NCI-H187 (cell line): ENCODE measurements at regions not wholly inside any gene's neighbourhood (a gene's known extent, or its start where the extent isn't known, plus 50 kb on each side); places are given as distances from the start of the nearest gene placed in this dataset.

Experiments used
- DNase-seq, 2 experiments: peaks; one replicate each; lab custom pipeline; 2025; lab: John Stamatoyannopoulos, UW

DNA sequence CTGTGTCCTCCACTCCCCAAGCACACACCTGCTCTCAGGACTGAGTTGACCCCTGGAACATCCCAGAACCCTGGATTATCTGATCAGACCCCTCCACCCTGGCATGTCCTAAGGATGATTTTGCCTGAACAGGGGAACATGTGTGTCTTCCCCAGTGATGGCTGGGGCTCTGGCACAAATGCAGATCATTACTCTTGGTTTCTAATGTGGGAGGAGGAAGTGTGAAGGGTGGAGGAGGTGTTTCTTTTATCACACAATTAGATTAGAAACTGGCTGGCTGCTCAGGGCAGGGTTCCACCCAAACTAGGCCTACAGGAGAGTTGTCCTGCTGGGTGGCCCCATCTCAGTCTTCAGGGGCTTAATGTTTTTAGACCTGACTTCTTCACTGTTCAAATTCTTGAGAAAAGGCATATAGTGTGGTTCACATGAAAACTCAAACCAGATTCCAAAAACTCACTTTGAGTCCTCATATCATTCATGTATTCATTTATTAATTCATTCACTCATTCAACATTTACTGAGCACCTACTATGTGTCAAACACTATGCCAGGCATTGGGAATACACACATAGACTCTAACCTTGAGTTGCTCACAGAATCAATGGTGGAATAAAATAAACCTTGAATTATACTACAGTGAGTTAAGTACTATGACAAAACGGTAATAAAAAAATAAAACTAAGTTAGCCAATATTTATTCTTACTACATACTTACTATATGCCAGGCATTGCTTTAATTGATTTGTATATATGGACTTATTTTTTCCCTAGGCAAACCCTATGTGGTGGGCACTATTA, 221.8 kb upstream of the JUN start:
- DNase-seq, result no peak

DNA sequence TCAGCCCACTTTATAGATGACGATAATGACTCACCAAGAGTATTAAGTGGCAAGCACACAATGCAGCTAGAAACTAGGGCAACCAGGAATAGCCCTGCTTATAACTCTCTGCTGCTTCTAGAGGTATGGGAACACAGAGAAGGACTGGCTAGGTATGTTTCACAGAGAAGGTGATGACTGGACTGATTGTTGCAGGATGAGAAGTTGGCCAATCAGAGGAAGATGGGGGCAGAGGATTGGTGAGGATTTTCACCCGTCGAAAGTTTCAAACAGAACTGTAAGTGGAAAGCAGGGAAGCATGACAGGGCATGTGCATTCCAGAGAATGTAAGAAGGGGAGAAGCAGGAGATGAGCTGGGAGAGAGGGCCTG, 222.4 kb upstream of the JUN start:
- DNase-seq, result no peak

DNA sequence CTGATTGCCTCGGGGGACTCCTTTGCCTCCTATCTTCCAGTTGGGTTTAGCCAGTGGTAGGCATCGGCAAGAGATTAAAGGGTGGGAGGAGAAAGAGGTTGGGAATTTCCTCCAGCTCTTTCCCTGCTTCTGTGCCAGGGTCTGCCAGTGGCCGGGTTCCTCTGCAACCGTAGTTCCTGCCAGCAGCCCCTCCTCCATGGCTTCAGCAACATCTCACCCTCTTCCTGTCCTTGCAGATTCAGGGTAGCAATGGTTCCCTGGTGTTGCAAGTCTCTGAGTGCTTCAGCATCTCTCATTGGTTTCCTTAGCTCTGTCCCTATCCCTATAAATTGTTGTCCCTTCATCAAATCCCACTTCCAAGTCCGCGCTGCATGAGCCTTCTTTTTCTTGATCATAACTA, 223.1 kb upstream of the JUN start:
- no peak for DNase-seq

DNA sequence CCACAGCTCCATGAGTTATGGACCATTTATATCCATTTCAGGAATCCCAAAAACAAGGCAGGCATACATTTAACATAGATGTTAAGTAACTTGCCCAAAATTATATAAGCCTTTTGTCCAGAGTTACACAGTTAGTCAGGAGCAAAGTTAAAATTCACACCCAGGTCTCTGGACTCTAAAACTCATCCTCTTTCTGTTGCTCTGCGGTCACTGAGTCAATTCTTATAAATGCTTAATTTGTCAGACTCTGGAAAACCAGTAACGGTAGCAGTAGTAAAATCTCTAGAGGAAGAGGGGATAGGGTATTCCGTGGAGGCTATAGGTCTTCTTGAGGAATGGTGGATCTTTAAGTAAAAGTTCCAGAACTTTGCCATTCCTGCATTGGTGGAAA, 223.6 kb upstream of the JUN start:
- DNase-seq, result no peak

DNA sequence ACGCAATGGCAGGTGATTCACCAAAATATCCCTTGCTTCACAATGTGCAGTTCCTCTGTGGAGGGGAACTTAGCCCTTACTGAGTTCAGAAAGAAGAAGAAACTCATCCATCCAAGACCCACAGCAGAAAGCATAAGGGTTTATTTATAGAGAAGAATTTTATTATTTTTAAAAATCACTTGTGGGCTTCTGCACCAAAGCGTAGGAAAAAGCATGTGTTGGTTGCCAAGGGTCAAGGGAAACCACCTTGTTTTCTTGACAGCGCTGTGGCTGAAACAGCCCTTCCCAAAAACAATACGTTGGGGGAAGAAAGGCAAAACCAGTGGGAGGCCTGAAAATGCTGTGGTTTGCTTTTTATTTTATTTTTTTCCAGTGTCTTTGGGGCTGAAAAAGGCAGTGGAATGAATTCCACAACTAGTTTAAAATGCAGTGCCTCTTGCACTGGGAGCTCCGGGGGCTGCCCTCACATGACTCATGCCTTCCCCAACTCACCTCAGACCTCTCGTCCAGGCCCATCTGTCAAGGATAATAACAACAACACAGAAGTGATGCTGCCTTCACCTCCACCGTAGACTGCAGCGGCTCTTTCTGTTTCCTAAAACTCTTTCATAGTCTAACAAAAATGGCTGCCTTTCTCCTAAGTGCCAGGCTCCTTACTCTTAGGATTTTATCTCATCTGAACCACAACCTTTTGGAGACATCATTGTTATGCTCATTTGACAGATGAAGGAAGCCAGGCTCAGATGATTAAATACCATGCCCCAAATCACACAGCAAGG, 224.2 kb upstream of the JUN start:
- DNase-seq, result no peak

DNA sequence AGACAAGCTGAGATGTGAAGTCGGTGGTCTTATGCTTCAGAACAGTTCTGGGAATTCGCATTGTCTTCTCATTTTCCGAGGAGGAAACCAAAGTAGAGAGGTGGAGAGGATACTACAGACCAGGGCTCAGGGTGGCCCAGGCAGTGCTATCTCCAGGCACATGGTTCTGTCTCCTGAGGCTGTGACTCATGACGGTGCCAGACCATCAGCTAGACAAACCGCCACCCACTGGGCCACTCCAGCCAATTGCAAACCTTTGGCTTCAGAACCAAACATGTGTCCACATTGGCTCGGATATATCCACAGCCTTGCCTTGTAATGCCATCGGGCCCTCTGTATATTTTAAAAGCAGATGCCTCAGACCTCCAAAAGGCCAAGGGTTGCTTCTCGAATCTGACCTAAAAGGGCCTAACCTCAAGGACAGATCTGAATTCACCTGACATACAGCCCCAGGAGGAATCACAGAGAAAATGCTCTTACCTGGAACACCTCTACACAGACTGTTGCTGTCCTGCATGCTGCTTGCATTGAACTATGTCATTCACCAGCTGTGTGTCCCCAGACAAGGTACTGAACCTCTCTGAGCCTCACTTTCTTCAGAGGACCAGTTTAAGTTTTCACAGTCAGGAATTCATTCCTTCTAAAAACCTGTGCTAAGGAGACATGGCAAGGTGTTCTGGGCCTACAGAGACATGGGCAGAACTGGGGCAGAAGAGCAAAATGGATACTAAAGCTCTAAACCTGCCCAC, 224.9 kb upstream of the JUN start:
- no peak for DNase-seq

DNA sequence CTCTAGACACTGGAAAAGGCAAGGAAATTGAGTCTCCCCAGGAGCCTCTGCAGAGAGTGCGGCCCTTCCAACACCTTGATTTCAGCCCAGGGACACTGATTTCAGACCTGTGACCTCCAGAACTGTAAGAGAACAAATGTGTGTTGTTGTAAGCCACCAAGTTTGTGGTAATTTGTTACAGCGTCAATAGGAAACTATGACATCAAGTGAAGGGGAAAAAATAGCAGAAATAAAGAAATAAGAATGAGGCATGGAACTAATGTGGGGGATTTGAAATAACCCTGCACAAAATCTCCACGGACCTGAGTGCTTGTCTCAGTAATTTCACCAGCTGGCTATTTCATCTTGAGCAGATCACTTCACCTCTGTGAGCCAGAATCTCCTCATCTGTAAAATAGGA, 227.8 kb upstream of the JUN start:
- DNase-seq, result no peak

DNA sequence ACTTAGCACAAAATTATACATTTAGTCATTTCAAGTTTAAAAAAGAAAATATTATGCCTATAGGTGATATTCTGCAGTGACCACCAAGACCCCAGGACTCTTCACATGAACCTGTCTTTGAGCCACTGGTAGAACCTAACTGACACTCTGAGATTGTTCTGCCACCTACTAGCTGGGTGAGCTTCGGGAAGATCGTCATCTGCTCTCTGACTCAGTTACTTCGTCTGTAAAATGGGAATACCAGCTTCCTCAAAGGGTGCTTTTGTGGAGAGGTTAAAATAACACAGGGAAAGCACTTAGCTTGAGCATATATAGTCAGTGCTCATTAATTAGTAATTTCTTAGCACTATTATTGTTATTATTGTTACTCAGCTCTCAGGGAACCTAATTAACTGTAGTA, 228.5 kb upstream of the JUN start:
- no peak for DNase-seq

DNA sequence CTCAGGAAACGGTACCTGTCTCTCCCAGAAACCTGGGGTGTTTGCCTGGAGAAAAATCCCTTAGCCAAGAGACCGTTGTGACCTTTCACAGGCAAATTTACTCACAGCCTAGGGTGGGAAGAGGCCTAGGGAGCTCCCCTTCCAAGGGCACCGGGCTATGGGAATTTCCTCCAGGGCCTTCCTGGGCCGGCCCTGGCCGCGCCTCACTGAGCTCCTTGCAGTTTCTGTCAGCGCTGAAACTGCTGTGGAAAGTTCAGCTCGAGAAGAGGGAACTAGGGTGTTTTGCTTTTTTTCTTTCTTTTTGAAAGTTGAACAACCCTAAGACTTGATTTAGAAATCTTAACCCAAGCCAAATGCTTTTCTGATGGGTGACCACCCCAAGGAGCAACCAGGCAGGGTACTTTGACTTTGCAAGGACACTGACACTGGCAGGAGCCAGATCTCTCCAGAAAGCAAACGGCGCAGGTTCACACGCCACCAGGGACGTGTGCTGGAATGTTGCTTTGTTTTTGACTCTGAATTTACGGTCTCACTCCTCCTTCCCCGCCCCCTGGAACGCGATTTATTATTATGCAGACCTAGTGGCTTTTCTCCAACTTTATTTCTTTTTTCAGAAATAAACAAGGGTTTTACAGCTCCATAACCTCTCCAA, 229.6 kb upstream of the JUN start:
- no peak for DNase-seq

DNA sequence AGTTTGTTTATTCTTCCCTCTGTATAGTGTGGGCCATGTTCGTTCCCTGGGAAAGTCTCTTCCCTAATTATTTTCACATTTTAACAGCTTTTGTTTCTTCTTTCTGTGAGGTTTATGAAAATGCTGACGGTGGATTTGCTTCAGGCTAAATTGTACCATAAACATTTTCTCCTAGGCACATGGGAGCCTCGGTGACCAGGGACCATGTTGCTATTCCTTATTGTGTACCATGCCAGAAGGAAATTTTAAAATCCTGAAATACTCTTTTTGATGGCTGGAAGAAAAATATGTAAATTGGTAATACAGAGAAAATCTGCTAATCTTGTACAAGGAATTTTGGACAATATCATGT, 230.1 kb upstream of the JUN start:
- DNase-seq, result no peak

DNA sequence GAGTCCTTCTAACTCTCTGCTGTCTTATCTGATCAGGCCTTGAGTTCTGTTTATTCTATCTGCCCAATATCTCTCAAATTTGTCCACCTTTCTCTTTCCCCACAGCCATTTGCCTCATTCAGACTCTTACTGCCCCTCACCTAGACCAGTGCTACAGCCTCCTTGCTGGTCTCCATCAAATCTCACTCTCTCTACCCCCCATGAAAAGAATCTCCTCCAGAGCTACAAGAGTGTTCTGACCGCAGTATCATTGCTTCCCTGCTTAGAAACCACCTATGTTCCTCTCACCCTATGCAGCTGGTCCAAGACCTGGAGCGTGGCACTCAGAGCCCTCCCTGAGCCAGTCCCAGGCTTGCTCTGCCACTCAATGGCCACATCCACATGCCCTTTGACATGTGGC, 231.0 kb upstream of the JUN start:
- DNase-seq, result no peak

DNA sequence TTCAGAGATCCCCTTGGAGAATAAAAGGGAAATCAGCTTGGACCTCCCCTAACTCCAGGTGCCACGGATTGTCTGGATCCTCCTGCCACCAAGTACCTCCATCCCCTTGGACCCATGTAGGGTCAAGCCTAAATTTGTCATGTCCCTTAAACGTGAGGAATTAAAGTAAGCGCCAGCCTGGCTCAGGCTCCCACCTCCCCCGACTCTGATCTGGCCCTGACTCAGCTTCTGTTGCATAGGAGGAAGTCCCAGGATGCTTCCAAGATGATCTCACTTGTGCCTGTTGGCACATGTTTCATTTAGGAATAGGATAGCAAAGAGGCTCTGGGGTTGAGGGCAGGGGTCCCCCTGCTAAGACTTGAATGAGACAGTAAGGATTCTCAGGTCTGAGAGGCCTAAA, 231.9 kb upstream of the JUN start:
- DNase-seq, result no peak

DNA sequence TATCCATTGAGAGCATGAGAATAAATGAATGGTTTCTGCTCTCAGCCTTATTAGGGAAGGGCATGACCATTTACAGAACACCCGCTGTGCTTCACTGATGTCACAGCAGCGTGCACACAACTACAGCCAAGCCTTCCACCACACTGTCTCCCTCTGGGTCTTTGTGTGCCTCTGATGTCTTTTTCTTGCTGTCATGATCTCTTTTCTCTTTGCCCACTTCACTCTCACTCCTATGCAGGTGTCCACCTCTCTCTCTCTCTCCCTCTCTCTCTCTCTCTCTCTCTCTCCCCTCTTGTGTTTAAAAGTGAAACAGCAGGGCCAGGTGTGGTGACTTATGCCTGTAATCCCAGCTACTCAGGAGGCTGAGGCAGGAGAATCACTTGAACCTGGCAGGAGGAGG, 232.5 kb upstream of the JUN start:
- no peak for DNase-seq

DNA sequence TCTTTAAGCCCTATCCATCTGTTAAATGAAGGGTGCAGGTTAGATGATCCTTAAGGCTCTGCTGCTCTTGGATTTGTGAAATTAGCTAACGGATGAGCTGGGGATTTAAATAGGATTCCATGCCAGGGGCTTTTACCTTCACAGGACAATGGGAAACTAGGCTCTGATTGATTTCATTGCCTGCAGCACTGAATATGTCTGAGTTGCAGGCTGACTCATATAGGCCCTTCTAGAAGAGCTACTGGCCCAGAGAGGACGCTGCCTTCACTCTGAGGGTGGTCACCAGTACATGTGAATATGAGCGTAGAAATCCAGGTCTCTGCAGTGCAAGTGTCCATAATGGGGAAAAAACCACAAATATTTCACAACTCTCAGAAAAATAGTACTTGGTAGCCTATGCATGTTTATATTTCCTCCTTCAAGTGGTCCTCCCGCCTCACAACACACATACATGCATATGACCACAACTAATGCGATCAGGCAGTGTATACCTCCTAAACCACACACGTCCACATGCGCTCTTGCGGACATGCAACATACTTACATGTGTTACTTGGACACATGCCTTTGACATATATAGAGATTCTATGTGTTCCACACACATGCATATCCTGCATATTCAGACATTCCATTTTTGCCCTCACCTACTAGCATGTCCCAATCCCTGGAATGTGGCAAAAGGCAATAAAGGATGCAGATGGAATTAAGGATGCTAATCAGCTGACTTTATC, 233.8 kb upstream of the JUN start:
- no peak for DNase-seq

DNA sequence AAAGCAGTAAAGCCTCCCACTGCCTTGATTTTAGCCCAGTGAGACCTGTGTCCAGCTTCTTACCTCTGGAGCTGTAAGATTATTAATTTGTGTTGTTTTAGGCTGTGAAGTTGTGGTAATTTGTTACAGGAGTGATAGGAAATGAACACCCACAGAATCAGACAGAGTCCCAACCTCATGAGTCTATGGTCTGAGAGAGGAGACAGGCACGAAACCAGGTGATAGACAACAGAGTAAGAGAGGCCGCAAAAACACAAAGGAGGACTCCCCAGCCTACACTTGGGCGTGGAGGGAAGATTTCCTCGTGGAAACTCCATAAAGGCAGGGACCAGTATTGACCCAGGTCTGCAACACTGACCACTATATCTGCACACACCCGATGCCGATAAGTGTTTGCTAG, 234.6 kb upstream of the JUN start:
- no peak for DNase-seq

DNA sequence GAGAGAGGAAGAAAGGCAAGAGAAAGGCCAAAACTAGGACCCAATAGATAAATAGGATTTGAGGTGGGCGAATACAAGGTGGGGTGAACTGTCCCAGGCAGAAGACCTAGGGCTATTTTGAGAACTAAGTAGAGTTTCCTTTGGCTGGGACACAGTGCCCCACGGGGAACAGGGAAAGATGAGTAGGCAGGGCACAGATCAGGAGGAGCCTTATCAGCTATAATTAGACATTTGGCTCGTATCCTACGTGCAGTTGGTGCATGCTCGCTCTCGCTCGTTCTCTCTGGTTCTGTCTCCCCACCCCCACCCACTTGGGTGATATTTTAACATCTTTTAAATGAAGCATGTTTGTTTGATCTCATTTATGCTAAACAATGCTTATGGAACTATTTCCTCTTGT, 235.0 kb upstream of the JUN start:
- DNase-seq, result no peak

DNA sequence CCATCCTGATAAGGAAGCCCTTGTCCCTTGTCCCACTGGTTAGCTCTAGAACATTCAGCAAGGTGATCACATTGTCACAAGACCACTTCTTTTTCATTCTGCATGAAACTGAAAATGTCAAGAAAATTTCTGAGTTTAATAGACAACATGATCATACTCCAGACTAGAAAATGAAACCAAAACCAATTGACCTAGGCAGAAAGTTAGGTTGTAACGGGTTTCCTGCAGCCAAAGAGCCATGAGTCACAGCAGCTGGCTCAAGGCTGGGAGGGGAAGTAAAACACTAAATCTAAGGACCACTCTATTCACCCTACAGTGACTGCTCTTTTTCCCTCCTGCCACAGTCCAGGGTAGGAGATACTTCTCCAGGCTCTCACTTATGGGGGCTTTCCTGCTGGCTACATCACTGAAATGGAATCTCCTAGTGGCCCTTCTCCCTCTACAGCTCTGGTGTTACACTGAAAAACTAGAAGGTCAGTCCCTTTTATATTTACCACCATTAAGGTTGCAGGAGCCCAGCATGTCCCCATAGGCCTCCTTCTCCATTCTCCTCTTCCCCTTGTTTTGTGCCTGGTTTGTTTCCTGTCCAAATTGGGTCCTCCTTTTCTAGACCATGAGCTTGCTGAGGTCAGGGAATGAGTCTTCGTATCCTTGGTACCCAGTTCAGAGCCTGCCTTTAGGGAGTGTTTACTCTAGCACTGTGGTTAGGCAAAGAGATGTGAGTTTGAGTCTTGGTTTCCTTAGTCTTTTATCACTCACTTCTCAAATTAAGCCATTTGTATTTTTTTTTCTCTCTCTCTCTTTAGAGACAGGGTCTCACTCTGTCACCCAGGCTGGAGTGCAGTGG, 236.5 kb upstream of the JUN start:
- DNase-seq, result no peak

DNA sequence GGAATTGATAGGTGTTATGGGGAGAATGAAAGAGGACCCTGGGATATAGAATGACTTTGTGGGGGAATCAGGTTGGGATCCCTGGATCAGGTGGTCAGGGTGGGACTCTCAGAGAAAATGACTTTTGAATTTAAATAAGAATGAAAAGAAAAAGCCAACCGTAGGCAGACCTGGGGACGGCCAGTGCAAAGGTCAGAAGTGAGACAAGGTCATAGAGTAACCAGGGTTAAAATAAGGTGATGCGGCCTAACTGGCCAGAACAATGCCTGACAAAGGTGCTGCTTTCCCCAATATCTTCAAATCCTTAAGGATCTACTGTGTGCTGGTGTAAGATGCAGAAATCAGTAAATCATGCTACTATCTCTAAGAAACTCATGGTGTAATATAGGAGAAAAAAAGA, 238.4 kb upstream of the JUN start:
- no peak for DNase-seq

DNA sequence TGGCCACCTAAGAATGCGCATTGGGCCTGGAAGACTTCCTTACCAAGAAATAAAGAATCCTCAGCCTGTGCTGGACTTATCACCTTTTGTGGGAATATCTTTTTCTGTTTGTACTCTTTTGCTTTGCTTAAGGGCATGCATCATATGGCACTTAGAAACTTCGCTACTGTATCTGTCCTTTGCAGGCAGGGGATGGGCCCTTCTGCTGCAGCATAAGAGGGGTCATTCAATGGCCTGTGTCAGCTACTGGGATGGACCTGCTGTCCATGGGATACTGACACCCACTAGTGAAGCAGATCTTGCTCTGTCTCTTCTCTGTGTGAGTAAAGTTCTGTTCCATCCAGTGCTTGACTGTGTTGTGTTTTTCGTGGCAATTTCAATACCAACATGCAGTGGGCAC, 239.0 kb upstream of the JUN start:
- DNase-seq, result no peak

DNA sequence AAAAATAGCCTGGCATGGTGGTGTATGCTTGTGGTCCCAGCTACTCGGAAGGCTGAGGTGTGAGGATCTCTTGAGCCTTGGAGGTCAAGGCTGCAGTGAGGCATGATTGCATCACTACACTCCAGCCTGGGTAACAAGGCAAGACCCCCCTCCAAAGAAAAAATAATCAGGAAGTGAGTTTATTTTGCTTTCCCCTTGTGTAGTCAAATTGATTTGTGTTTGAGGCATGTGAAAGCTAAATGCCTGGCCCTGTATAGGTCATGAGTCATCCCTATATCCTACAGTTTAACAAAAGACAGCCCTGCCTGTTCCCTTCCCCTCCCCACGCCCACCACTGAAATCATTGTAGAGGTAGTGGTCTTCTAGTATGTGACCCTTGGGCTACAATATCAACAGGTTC, 241.4 kb upstream of the JUN start:
- no peak for DNase-seq

DNA sequence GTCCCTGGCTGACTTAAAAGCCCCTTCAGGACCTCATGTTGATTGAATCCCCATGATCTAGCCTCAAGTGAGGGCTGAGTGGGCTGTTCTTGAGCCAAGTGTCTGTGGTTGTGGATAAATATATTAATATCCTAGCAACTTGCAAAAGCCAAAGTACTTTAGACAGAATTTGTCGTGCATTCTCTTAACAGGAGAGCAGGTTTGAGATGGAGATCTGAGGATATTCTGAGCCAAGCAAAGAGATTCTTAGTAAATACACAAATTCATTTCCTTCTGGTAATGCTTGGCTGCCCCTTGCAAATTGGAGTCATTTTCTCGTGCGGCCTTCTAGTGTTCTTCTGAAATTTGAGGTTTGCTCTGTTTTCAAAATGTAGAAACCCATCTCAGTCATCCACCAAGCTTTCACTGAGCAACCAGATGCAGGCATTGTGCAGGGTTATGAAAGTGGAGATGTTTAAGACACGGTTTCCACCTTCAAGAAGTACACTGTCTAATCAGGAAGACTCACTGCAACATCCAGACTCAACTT, 242.1 kb upstream of the JUN start:
- DNase-seq, result no peak
